Loucy (cell line): ENCODE measurements at regions not wholly inside any gene's neighbourhood (a gene's known extent, or its start where the extent isn't known, plus 50 kb on each side); places are given as distances from the start of the nearest gene placed in this dataset.

Source experiments
- H2AFZ ChIP-seq: fragments of 200-600 bp; sonication (generic); 2 replicates; pipeline ENCODE4 v1.6.0; 2016; ENCODE audit warnings: antibody characterized with exemption, mild to moderate bottlenecking, low read length, moderate library complexity
- H3F3A ChIP-seq: fragments of 200-600 bp; 2 replicates; pipeline ENCODE4 v1.6.0; 2016; ENCODE audit warnings: antibody characterized with exemption, low read depth, mild to moderate bottlenecking
- H3K27me3 ChIP-seq: fragments of 200-600 bp; sonication (generic); 2 replicates; pipeline ENCODE4 v1.6.1; 2014; ENCODE audit warnings: low read length, mild to moderate bottlenecking; ENCODE audit not compliant: insufficient read depth, poor library complexity, severe bottlenecking
- H3K36me3 ChIP-seq: fragments of 200-600 bp; sonication (generic); 2 replicates; pipeline ENCODE4 v1.6.1; 2016; ENCODE audit warnings: low read length; ENCODE audit not compliant: insufficient read depth
- H3K4me1 ChIP-seq: fragments of 200-600 bp; sonication (generic); 2 replicates; pipeline ENCODE4 v1.5.1; 2014; ENCODE audit warnings: low read length, mild to moderate bottlenecking; ENCODE audit not compliant: insufficient read depth, poor library complexity, severe bottlenecking
- H3K4me2 ChIP-seq: fragments of 200-600 bp; sonication (generic); 2 replicates; pipeline ENCODE4 v1.6.0; 2014; ENCODE audit warnings: antibody characterized with exemption, low read length, low read depth, mild to moderate bottlenecking; ENCODE audit not compliant: poor library complexity, severe bottlenecking
- H3K4me3 ChIP-seq: fragments of 200-600 bp; sonication (generic); 2 replicates; pipeline ENCODE4 v1.5.1; 2014; ENCODE audit warnings: low read length, mild to moderate bottlenecking, mixed read lengths; ENCODE audit not compliant: poor library complexity, severe bottlenecking
- H3K79me2 ChIP-seq: fragments of 200-600 bp; sonication (generic); 2 replicates; pipeline ENCODE4 v1.6.1; 2014; ENCODE audit warnings: low read length; ENCODE audit not compliant: insufficient read depth
- H3K9ac ChIP-seq: fragments of 200-600 bp; sonication (generic); 2 replicates; pipeline ENCODE4 v1.6.0; 2014; ENCODE audit warnings: mild to moderate bottlenecking, low read depth, low read length, moderate library complexity; ENCODE audit not compliant: poor library complexity, severe bottlenecking
- H3K9me2 ChIP-seq: fragments of 200-600 bp; sonication (generic); replicated peaks from 2 replicates; pipeline ENCODE4 v1.6.1; 2016; ENCODE audit warnings: low read depth, low read length, mixed read lengths
- H3K9me3 ChIP-seq: fragments of 200-600 bp; sonication (generic); 2 replicates; pipeline ENCODE4 v1.6.1; 2014; ENCODE audit warnings: mild to moderate bottlenecking, antibody characterized with exemption, low read length, low read depth; ENCODE audit not compliant: insufficient read depth
- H4K20me1 ChIP-seq: fragments of 200-600 bp; sonication (generic); 2 replicates; pipeline ENCODE4 v1.6.0; 2014; ENCODE audit warnings: antibody characterized with exemption, low read length, mild to moderate bottlenecking; ENCODE audit not compliant: insufficient read depth, poor library complexity, severe bottlenecking
- EZH2phosphoT487 ChIP-seq: fragments of 200-600 bp; IDR thresholded peaks from 2 replicates; pipeline ENCODE4 v1.6.1; 2018; ENCODE audit warnings: antibody characterized with exemption, mild to moderate bottlenecking, moderate library complexity, borderline replicate concordance
- TF ChIP-seq, protein P1 (sequence below): fragments of 200-600 bp; sonication (generic); conservative IDR thresholded peaks from 2 replicates; pipeline ENCODE4 v1.5.1; 2014; ENCODE audit warnings: mild to moderate bottlenecking, antibody characterized with exemption, low read length

DNA sequence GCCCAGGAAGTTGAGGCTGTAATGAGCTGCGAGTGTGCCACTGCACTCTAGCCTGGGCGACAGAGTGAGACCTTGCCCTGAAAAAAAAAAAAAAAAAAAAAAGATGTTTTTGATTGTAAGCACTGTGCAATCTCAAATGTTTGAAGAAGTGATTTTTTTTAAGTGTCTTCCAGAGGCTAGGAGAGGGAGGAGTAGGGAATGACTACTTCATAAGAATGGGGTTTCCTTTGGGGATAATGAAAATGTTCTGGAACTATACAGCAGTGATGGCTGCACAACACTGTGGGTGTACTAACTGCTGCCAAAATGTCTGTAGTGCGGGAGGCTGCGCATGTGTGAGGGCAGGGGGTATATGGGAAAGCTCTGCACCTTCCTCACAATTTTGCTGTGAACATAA lies 83.7 kb downstream of the MCFD2 start:
- no peak overlapping the region for H3K9ac ChIP-seq
- no peak for TF ChIP-seq EZH2phosphoT487
- TF ChIP-seq, protein P1, sequence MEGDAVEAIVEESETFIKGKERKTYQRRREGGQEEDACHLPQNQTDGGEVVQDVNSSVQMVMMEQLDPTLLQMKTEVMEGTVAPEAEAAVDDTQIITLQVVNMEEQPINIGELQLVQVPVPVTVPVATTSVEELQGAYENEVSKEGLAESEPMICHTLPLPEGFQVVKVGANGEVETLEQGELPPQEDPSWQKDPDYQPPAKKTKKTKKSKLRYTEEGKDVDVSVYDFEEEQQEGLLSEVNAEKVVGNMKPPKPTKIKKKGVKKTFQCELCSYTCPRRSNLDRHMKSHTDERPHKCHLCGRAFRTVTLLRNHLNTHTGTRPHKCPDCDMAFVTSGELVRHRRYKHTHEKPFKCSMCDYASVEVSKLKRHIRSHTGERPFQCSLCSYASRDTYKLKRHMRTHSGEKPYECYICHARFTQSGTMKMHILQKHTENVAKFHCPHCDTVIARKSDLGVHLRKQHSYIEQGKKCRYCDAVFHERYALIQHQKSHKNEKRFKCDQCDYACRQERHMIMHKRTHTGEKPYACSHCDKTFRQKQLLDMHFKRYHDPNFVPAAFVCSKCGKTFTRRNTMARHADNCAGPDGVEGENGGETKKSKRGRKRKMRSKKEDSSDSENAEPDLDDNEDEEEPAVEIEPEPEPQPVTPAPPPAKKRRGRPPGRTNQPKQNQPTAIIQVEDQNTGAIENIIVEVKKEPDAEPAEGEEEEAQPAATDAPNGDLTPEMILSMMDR: no peak
- H3K9me2 ChIP-seq: no peaks in the 10 kb centered on the region
- H3K9me3 ChIP-seq: no peaks in the 10 kb centered on the region
- no peaks in the 10 kb centered on the region for H3K27me3 ChIP-seq
- H4K20me1 ChIP-seq: no peaks in the 10 kb centered on the region
- H3K4me2 ChIP-seq: no peak overlapping the region
- H3K79me2 ChIP-seq: no peaks in the 10 kb centered on the region
- H3F3A ChIP-seq: no peaks in the 10 kb centered on the region
- H3K4me3 ChIP-seq: no peak overlapping the region
- no peak overlapping the region for H2AFZ ChIP-seq
- H3K36me3 ChIP-seq: no peaks in the 10 kb centered on the region
- peaks cover 53% of the 10 kb centered on the region for H3K4me1 ChIP-seq

DNA sequence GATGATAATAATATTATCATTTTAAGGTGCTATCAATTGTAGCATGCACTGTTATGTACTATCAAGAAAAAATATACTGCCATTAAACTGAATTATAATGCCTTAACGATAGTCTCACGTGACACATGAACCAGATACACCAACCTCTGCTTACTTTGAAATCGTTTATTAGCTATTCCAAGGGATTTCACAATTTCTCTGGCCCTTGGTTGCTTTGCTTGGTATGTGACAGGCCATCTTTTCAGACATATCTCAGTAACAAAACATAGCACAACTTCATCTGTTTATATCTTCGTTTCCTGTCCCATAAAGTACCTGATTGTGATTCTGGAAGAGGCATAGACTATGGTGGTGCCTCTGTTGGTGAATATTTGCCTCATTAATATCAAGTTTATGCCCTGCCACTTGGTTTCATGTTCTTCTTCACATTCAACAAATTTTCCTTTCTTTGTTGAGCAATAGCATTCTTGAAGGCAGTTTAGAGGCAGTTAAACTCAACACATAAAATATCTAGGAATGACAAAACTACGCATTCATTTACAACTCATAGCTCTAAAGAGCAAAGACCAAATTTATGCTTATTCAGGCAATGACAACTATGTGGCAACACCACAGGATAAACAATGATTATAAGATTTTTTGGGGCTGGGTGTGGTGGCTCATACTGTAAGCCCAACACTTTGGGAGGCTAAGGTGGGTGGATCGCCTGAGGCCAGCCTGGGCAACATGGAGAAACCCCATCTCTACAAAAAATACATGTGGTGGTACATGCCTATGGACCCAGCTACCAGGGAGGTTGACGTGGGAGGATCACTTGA lies 84.3 kb downstream of the MCFD2 start:
- no peaks in the 10 kb centered on the region for H3K79me2 ChIP-seq
- H3K9me3 ChIP-seq: no peaks in the 10 kb centered on the region

DNA sequence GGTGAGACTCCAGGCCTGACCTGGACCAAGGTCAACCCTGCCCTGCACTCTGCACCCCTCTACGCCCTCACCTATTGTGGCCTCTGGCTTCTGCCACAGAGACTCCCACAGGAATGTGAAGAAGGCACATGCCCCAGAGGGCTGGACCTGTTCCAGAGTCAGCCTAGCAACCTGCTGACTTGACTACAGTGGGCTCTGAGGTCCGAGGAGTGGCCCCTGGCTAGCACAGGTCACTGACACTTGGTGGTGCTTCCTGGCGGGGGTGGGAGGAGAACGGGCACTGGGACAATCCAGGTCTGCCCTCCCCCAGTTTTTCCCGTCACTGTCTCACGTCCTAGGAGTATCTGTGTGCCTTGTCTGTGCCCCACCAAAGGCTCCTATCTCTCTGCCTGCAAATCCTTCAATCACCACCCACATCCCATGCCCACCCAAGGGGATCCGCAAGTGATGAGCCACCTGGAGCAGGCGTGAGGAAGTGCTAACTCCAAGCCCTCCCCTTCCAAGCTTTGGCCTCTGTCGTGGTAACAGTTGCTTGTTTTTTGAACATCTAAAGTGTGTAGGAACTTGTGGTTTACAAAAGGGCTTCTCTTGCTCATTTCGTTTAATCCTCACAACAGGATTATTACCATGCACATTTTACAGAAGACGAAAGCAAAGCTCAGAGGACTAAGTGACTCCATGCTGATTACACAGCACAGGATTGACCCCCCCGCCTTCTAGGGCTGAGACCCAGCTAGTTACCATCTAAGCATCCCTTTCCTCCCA lies 86.2 kb downstream of the MCFD2 start:
- no peaks in the 10 kb centered on the region for H3F3A ChIP-seq
- H3K4me2 ChIP-seq: peak overlapping the region; percentile 19
- no peaks in the 10 kb centered on the region for H3K27me3 ChIP-seq
- no peak for TF ChIP-seq EZH2phosphoT487
- TF ChIP-seq, protein P1: no peak
- H3K4me1 ChIP-seq: peaks cover 37% of the 10 kb centered on the region
- no peak overlapping the region for H3K9ac ChIP-seq
- no peaks in the 10 kb centered on the region for H3K36me3 ChIP-seq
- H3K4me3 ChIP-seq: no peak overlapping the region
- no peaks in the 10 kb centered on the region for H3K9me3 ChIP-seq
- H4K20me1 ChIP-seq: no peaks in the 10 kb centered on the region
- no peaks in the 10 kb centered on the region for H3K9me2 ChIP-seq
- no peak overlapping the region for H2AFZ ChIP-seq
- no peaks in the 10 kb centered on the region for H3K79me2 ChIP-seq

More for the DNA sequence above, 84.3 kb downstream of the MCFD2 start:
- Histone ChIP-seq H3K9ac (no peak overlapping the region), H3K4me3 (no peak overlapping the region), H3K27me3 (no peaks in the 10 kb centered on the region), H3F3A (no peaks in the 10 kb centered on the region), H3K9me2 (no peaks in the 10 kb centered on the region), H4K20me1 (no peaks in the 10 kb centered on the region), H2AFZ (no peak overlapping the region), H3K4me2 (no peak overlapping the region), H3K4me1 (peaks cover 47% of the 10 kb centered on the region), H3K36me3 (no peaks in the 10 kb centered on the region)
- no peak for TF ChIP-seq EZH2phosphoT487
- TF ChIP-seq, protein P1: no peak
